ENCODE measurements at regions not wholly inside any gene's neighbourhood (a gene's known extent, or its start where the extent isn't known, plus 50 kb on each side); places are given as distances from the start of the nearest gene placed in this dataset.

- no peak for DNase-seq
These were observed 136.4 kb upstream of the QRFPR start for GRCh38 chr4:121517241-121517640.

GRCh38 chr4:121514443-121514842, 133.6 kb upstream of the QRFPR start:
- DNase-seq: no peak

- no peak for DNase-seq
These were observed 129.6 kb upstream of the QRFPR start for GRCh38 chr4:121510341-121510874.

GRCh38 chr4:121485190-121485804, 104.5 kb upstream of the QRFPR start:
- no peak for DNase-seq

GRCh38 chr4:121484633-121485032, 103.8 kb upstream of the QRFPR start:
- DNase-seq: peak; percentile 22

- no peak for DNase-seq
These were observed 99.0 kb upstream of the QRFPR start for GRCh38 chr4:121479808-121480207.

GRCh38 chr4:121477480-121477879, 96.7 kb upstream of the QRFPR start:
- DNase-seq: no peak

GRCh38 chr4:121477079-121477478, 96.3 kb upstream of the QRFPR start:
- no peak for DNase-seq

- DNase-seq: no peak
These were observed 92.3 kb upstream of the QRFPR start for GRCh38 chr4:121472937-121473721.

- DNase-seq: peak; percentile 19
These were observed 84.0 kb upstream of the QRFPR start for GRCh38 chr4:121464854-121465253.

- DNase-seq: peak; percentile 50
These were observed 81.9 kb upstream of the QRFPR start for GRCh38 chr4:121462660-121463261.

- DNase-seq: no peak
These were observed 78.2 kb upstream of the QRFPR start for GRCh38 chr4:121459026-121459425.

GRCh38 chr4:121457278-121457875, 76.6 kb upstream of the QRFPR start:
- no peak for DNase-seq

- DNase-seq: no peak
These were observed 74.5 kb upstream of the QRFPR start for GRCh38 chr4:121455285-121455684.

GRCh38 chr4:121454251-121454979, 73.6 kb upstream of the QRFPR start:
- DNase-seq: peak; percentile 36

- DNase-seq: no peak
These were observed 70.5 kb upstream of the QRFPR start for GRCh38 chr4:121451310-121451709.

GRCh38 chr4:121449416-121449815, 68.6 kb upstream of the QRFPR start:
- DNase-seq: peak; percentile 91

- DNase-seq: peak; percentile 49
These were observed 67.4 kb upstream of the QRFPR start for GRCh38 chr4:121448231-121448630.

GRCh38 chr4:121439669-121440068, 58.9 kb upstream of the QRFPR start:
- DNase-seq: no peak
